NCI-H748 (cell line): ENCODE measurements at regions not wholly inside any gene's neighbourhood (a gene's known extent, or its start where the extent isn't known, plus 50 kb on each side); places are given as distances from the start of the nearest gene placed in this dataset.

Experiments
- DNase-seq: peaks from one replicate; lab custom pipeline; 2025; ENCODE audit not compliant: unreplicated experiment; lab: John Stamatoyannopoulos, UW

GRCh38 chr14:104271391-104271790, 133.0 kb downstream of the KIF26A start:
- DNase-seq, result no peak

- DNase-seq, result no peak
These were observed 136.4 kb downstream of the KIF26A start for GRCh38 chr14:104274806-104275205.

GRCh38 chr14:104277416-104278213, 139.2 kb downstream of the KIF26A start:
- no peak for DNase-seq

GRCh38 chr14:104278214-104278534, 139.8 kb downstream of the KIF26A start:
- no peak for DNase-seq

- DNase-seq, result no peak
These were observed 141.9 kb downstream of the KIF26A start for GRCh38 chr14:104280085-104280901.

DNA sequence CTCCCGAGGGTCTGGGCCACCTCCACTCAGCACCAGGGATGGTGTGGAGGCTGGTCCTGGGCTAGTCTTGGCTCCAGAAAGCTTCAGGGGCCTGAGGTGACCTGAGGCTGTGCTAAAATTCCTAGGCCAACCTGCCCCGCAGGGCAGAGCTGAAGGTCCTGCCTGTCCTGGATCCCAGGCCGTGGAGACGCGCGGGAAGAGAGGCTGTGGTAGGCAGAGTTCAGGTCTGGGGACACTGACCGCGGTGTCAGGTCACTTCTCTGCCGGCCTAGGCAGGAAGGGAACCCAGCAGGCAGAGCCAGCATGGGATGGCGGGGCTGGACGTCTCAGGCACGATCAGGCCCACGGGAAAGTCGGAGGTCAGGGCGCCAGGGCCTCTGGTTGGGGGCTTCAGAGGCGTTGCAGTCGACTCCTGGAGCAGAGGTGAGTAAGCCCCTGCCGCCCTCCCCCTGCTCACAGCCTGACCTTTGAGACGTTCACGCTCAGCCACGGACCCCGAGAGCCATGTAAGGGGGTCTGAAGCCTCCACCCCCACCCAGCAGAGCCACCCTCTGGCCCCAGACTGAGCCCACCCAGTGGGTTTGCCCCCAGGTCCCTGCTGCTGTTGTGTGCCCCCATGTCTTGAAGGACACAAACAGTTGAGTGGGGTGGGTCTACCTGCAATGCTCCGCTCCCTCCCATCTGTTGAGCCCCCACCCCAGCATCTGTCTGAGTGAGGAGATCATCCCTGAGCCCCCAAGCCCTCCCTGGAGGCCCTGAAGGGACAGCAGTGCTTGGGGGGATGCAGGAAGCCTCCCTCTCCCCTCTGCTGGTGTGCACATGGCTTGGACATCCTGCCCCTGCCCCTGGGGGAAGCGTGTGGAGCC, 142.7 kb downstream of the KIF26A start:
- DNase-seq, result no peak

- no peak for DNase-seq
These were observed 143.4 kb downstream of the KIF26A start for GRCh38 chr14:104281768-104282301.

DNA sequence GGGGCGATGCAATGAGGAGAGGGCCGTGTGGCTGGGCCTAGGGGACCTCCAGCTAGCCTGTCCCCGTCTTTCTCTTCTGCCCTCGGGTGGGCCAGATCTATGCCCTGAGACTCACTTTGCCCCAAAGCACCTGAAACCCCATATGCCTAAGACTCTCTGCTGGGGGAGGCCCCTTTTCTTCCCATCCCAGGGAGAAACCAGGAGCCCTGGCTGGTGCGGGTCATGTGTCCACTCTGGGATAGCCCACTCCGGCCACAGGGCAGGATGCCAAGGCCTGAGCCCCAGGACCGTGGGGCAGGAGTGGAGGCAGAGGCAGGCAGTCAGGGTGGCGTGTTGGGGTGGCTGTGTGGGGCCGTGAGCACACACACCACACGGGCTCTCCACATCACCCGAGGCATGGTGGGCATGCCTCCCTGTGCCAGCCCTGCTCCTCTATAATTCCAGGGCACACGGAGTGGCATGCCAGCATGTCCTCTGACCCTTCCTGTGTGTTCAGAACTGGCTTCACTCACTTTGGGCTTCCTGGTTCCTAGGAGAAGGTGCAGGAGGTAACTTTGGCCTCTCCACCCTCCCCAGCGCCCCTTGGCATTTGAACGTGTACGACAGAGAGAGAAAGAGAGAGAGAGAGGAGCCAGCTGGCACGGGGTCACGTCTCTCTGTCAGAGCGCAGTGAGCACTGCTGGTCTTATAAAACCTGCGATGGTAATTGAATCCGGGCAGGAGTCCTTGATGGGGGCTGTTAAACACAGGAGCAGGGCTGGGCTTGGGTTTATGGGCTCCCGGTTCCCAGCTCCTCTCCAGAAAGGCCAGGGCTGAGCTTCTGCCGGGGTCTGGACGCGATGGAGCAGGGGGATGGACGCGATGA, 144.2 kb downstream of the KIF26A start:
- DNase-seq, result no peak

DNA sequence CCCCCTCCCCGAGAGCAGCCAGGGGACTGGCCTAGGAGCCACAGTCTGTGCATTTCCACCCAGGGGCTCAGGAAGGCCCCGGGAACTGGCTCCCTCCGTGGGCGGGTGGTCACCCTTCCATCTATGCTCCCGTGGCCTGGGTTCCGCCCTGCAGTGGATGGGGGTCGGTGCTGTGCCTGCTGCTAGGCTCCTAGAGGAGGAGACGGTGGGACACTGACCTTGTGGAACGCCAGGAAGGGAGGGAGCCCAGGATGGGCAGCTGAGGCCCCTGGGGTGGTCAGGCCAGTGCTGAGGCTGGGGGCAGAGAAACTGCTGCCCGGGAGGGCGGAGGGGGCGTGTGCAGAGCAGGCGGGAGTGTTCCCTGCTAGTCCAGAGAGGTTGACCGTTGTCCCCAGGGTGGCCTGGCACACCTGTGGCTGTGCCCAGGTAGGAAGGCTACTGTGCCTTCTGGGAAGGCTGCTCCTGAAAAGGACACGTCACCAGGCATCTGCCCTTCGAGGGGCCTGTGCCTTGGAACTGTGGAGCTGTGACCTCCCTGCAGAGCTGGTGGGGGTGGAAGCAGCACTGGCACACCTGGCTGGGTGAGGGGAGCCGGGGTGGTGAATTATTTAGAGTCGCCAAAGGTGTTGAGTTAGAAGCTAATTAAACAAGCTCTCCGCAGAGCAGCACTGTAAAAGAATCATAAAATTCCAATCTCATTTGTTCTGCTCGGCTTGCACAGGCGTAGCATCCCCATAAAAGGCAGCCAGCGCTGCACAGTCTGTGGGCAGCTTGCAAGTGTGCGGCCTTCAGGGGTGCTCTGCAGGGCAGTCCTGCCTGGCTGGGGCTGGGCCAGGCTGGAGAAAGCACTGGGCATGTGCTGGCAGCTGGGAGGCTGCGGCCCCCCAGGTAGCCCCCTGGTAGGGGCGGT, 145.1 kb downstream of the KIF26A start:
- DNase-seq, result peak; percentile 71

DNA sequence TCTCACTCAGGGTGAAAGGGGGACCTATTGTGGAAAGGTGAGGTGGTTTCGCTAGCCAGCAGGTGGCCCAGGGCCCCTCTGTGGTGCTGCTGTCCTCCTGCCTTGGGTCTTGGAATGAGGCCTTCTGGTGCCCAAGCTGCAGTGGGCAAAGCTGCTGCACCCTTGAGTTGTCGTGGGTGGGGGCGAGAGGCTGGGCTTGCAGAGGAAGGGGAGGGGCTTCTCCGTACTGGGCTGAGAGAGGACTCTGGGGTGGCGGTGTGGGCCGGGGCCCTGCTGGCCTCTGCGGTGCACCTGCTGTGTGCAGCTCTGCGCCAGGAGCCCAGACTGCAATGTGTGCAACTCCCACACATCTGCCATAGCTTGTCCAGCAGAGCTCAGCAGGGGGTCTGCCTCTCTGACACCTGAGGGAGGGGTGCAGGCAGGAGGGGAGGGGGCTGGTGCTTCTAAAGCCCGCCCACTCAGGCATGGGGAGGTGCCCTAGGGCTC, 145.8 kb downstream of the KIF26A start:
- DNase-seq, result no peak

GRCh38 chr14:104284636-104285507, 146.5 kb downstream of the KIF26A start:
- DNase-seq, result no peak

- no peak for DNase-seq
These were observed 147.1 kb downstream of the KIF26A start for GRCh38 chr14:104285508-104285840.

GRCh38 chr14:104286086-104286485, 147.7 kb downstream of the KIF26A start:
- no peak for DNase-seq

DNA sequence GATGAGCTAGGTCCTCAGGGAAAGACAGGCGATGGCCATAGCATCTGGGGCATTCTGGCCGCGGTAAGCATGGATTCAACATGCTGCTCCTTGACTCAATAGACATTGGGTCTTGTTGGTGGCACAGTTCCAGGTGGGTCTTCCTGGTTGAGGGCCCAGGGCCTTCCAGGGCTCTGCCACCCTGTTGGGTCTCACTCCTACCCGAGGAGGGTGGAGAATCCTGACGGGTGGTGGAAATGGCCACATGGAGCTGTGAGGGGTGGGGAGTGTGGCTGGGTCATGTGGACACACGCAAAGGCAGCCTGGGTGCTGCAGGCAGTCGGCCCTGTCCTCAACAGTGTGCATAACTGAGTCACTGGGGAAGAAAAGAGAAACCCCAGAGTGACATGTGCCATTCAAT, 148.1 kb downstream of the KIF26A start:
- DNase-seq, result no peak

GRCh38 chr14:104287301-104288009, 149.1 kb downstream of the KIF26A start:
- DNase-seq, result no peak

DNA sequence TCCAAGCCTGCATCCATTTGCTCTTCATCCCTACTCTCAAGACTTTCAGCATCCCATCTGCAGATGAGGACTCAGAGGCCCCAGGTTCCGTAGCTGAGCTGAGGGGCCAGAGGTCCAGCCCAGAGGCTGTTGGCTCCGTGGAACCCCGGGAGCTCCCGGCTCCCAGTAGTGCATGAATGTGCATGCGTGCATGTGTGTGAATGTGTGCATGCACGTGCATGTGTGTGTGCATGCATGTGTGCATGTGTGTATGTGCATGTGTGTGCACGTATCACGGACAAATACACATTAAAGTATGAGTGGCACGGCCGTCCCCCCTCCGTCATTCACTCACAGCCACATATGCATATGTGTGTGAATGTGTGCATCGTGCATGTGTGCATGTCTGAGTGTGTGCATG, 149.9 kb downstream of the KIF26A start:
- DNase-seq, result no peak

DNA sequence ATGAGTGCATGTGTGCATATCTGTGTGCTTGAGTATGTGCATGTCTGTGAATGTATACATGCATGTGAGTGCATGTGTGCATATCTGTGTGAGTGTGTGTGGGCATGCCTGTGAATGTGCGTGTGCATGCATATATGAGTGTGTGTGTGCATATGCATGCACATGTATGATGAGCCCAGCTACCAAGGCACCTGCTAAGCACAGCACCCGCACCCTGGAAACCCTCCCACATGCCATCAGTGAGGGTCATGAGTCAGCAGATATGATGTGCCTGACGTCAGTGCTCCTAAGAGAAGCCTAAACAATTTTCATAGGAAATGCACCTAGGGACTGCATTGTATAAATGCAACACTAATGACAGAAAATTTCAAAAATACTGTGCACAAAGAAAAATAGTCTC, 151.1 kb downstream of the KIF26A start:
- DNase-seq, result no peak
